H1 (cell line): ENCODE measurements at regions not wholly inside any gene's neighbourhood (a gene's known extent, or its start where the extent isn't known, plus 50 kb on each side); places are given as distances from the start of the nearest gene placed in this dataset.

Experiments
- CTCF ChIA-PET: fragments of 300-600 bp; sonication (Branson Sonifier 250); formaldehyde crosslinking; loops from one replicate; lab custom pipeline; 2021; ENCODE audit not compliant: partially characterized antibody; lab: Charles Lee
- POLR2A ChIA-PET: fragments of 300-600 bp; sonication (Branson Sonifier 250); formaldehyde crosslinking; loops from one replicate; lab custom pipeline; 2021; ENCODE audit warnings: inconsistent platforms; ENCODE audit not compliant: partially characterized antibody; lab: Charles Lee
- DNase-seq, 2 experiments: peaks; one replicate each; pipeline versions ENCODE4 v3.0.0 to v3.0.0-alpha.2; 2010 to 2022; ENCODE audit warnings: low spot score in 2 of 2, low read depth in 1 of 2, mixed read lengths in 1 of 2
- FAIRE-seq: peaks from 2 replicates; lab custom pipeline; 2011; peaks lifted over from hg19 to GRCh38; lab: Jason Lieb, UNC
- H2AFZ ChIP-seq: 2 replicates; pipeline ENCODE4 v1.8.1; 2012; ENCODE audit warnings: low read length, inconsistent platforms
- H2AK5ac ChIP-seq: 2 replicates; pipeline ENCODE4 v1.6.1; 2013; ENCODE audit warnings: low read depth, low read length
- H2BK120ac ChIP-seq: replicated peaks from 2 replicates; pipeline ENCODE3; 2013; ENCODE audit warnings: low read depth, low read length, inconsistent platforms
- H2BK12ac ChIP-seq: 2 replicates; pipeline ENCODE4 v1.6.1; 2013; ENCODE audit warnings: low read depth, low read length
- H2BK15ac ChIP-seq: 2 replicates; pipeline ENCODE4 v1.6.1; 2013; ENCODE audit warnings: low read length
- H2BK20ac ChIP-seq: 2 replicates; pipeline ENCODE4 v1.6.1; 2013; ENCODE audit warnings: low read length
- H2BK5ac ChIP-seq: 2 replicates; pipeline ENCODE4 v1.6.1; 2013; ENCODE audit warnings: low read depth, low read length
- H3K14ac ChIP-seq: 2 replicates; pipeline ENCODE4 v1.6.1; 2013; ENCODE audit warnings: inconsistent platforms; ENCODE audit not compliant: insufficient read length
- H3K18ac ChIP-seq: 2 replicates; pipeline ENCODE4 v1.6.1; 2013; ENCODE audit warnings: low read length; ENCODE audit errors: extremely low read depth
- H3K23ac ChIP-seq: 2 replicates; pipeline ENCODE4 v1.6.1; 2013; ENCODE audit warnings: inconsistent platforms; ENCODE audit not compliant: insufficient read length
- H3K23me2 ChIP-seq: 2 replicates; pipeline ENCODE4 v1.6.1; 2013; ENCODE audit warnings: low read depth, low read length
- H3K27ac ChIP-seq: 2 replicates; pipeline ENCODE4 v1.6.1; 2011; ENCODE audit warnings: low read depth, low read length, inconsistent platforms
- H3K27me3 ChIP-seq, 4 experiments: replicated peaks in 1 of 4; 1 replicate in 1 of 4; 2 replicates in 3 of 4; pipeline versions ENCODE4 v1.6.1 to v1.8.1; 2011 to 2013; ENCODE audit warnings: low read length in 3 of 4, mild to moderate bottlenecking in 3 of 4, inconsistent platforms in 2 of 4, mixed read lengths in 2 of 4, moderate library complexity in 1 of 4; ENCODE audit not compliant: control insufficient read depth in 3 of 4, insufficient read depth in 3 of 4; ENCODE audit errors: extremely low read depth in 1 of 4
- H3K36me3 ChIP-seq, 4 experiments: 2 replicates each; pipeline versions ENCODE4 v1.6.1 to v1.8.1; 2011 to 2013; ENCODE audit warnings: mild to moderate bottlenecking in 4 of 4, low read length in 3 of 4, moderate library complexity in 2 of 4, control low read depth in 1 of 4, inconsistent platforms in 1 of 4; ENCODE audit not compliant: insufficient read depth in 4 of 4, control insufficient read depth in 2 of 4
- H3K4ac ChIP-seq: replicated peaks from 2 replicates; pipeline ENCODE3; 2013; ENCODE audit warnings: low read length, low read depth, mixed read lengths, inconsistent platforms; ENCODE audit not compliant: insufficient read length
- H3K4me1 ChIP-seq, 4 experiments: replicated peaks in 1 of 4; 1 replicate in 1 of 4; 2 replicates in 3 of 4; pipeline versions ENCODE4 v1.6.1 to v1.8.1; 2011 to 2013; ENCODE audit warnings: low read length in 3 of 4, inconsistent platforms in 2 of 4, mixed read lengths in 1 of 4; ENCODE audit not compliant: insufficient read depth in 4 of 4, control insufficient read depth in 3 of 4
- H3K4me2 ChIP-seq, 2 experiments: 2 replicates each; pipeline versions ENCODE4 v1.6.1 to v1.8.1; 2011 to 2013; ENCODE audit warnings: low read depth in 2 of 2, low read length in 2 of 2, control low read depth in 1 of 2, inconsistent platforms in 1 of 2, mild to moderate bottlenecking in 1 of 2; ENCODE audit not compliant: insufficient read depth in 1 of 2
- H3K4me3 ChIP-seq, 4 experiments: fragments of 200-600, 300-600 bp in 1 of 4; sonication (generic), shearing (Covaris generic), sonication (Bioruptor Twin) in 1 of 4; 2 replicates each; pipeline versions ENCODE4 v1.5.1 to v1.8.1; 2011 to 2016; ENCODE audit warnings: low read length in 4 of 4, low read depth in 3 of 4, control low read depth in 2 of 4, inconsistent platforms in 2 of 4, mild to moderate bottlenecking in 2 of 4, mixed read lengths in 1 of 4, moderate library complexity in 1 of 4; ENCODE audit not compliant: insufficient read depth in 2 of 4; ENCODE audit errors: extremely low read depth in 1 of 4
- H3K56ac ChIP-seq: replicated peaks from 2 replicates; pipeline ENCODE3; 2013; ENCODE audit warnings: low read depth, mild to moderate bottlenecking, mixed read lengths, low read length, inconsistent platforms; ENCODE audit not compliant: insufficient read length
- H3K79me1 ChIP-seq: 2 replicates; pipeline ENCODE4 v1.6.1; 2013; ENCODE audit warnings: low read depth, low read length, control low read depth
- H3K79me2 ChIP-seq, 2 experiments: 2 replicates each; pipeline versions ENCODE4 v1.6.1 to v1.8.1; 2012 to 2013; ENCODE audit warnings: low read length in 2 of 2, mild to moderate bottlenecking in 2 of 2, inconsistent platforms in 1 of 2; ENCODE audit not compliant: insufficient read depth in 2 of 2, control insufficient read depth in 1 of 2
- H3K9ac ChIP-seq, 4 experiments: replicated peaks in 1 of 4; 1 replicate in 1 of 4; 2 replicates in 3 of 4; pipeline versions ENCODE4 v1.6.1 to v1.8.1; 2011 to 2013; ENCODE audit warnings: low read depth in 3 of 4, low read length in 3 of 4, control low read depth in 2 of 4, mild to moderate bottlenecking in 2 of 4, moderate library complexity in 2 of 4, inconsistent platforms in 1 of 4; ENCODE audit errors: extremely low read depth in 1 of 4
- H3K9me3 ChIP-seq, 2 experiments: 2 replicates each; pipeline versions ENCODE4 v1.6.1 to v1.8.1; 2012 to 2013; ENCODE audit warnings: mild to moderate bottlenecking in 2 of 2, moderate library complexity in 2 of 2, control low read depth in 1 of 2, inconsistent platforms in 1 of 2, low read depth in 1 of 2, low read length in 1 of 2, mixed read lengths in 1 of 2; ENCODE audit not compliant: insufficient read depth in 2 of 2
- H4K20me1 ChIP-seq, 2 experiments: replicated peaks in 1 of 2; 2 replicates each; pipeline versions ENCODE3 to v1.8.1; 2011 to 2013; ENCODE audit warnings: inconsistent platforms in 2 of 2, low read length in 2 of 2, mild to moderate bottlenecking in 1 of 2; ENCODE audit not compliant: insufficient read depth in 2 of 2, control insufficient read depth in 1 of 2
- H4K5ac ChIP-seq: 2 replicates; pipeline ENCODE4 v1.6.1; 2013; ENCODE audit warnings: low read length, low read depth, mixed read lengths, inconsistent platforms; ENCODE audit not compliant: insufficient read length
- H4K8ac ChIP-seq: 2 replicates; pipeline ENCODE4 v1.8.0; 2013; ENCODE audit warnings: mild to moderate bottlenecking, moderate library complexity, low read length, inconsistent platforms; ENCODE audit not compliant: insufficient read depth; ENCODE audit errors: extremely low read depth
- H4K91ac ChIP-seq: replicated peaks from 2 replicates; pipeline ENCODE3; 2013; ENCODE audit warnings: low read length, mixed read lengths, inconsistent platforms; ENCODE audit not compliant: insufficient read length
- RXRA ChIP-seq: IDR thresholded peaks from 2 replicates; pipeline ENCODE4 v1.6.1; 2011; ENCODE audit warnings: low read depth, mild to moderate bottlenecking, low read length, moderate library complexity; ENCODE audit not compliant: insufficient read depth
- WGBS, 2 experiments: shearing (Covaris generic) in 1 of 2; methylation state at CpG; one replicate each; pipeline versions ENCODE4 v1.1.6 to v1.1.7; 2013 to 2015; ENCODE audit warnings: low lambda C conversion rate in 2 of 2, mixed read lengths in 2 of 2, inconsistent platforms in 1 of 2, low coverage in 1 of 2, missing lambda C conversion rate in 1 of 2; ENCODE audit not compliant: insufficient replicate concordance in 2 of 2, insufficient coverage in 1 of 2, insufficient read length in 1 of 2; ENCODE audit errors: extremely low coverage in 1 of 2, missing lambda C conversion rate in 1 of 2; 5-methylcytosine and 5-hydroxymethylcytosine counted together

DNA sequence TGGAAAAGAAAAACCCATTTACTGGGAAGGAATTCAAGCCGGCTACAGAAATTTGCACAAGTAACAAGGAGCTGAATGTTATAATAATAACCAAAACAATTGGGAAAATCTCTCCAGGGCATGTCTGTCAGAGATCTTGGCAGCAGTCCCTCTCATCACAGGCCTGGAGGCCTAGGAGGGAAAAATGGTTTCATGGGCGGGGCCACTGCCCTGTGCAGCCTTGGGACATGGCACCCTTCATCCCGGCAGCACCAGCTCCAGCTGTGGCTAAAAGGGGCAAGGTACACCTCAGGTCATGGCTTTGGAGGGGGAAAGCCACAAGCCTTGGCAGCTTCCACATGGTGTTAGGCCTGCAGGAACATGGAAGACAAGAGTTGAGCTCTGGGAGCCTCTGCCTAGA, 513.1 kb upstream of the CNKSR2 start:
- Histone ChIP-seq H3K23me2 (no peaks in the 10 kb centered on the region), H2AFZ (no peak overlapping the region), H3K9ac (no peak overlapping the region), H2BK5ac (no peak overlapping the region), H3K4me3 (no peak overlapping the region), H3K4me2 (no peak overlapping the region), H3K56ac (no peak overlapping the region), H3K79me2 (no peaks in the 10 kb centered on the region), H4K91ac (no peak overlapping the region), H2BK15ac (no peak overlapping the region)
- no peak for DNase-seq
- CTCF ChIA-PET = no interaction called here
- WGBS, 2 experiments = 84% methylated on average over 2 of the region's 3 CpGs; no CpG with 5 or more reads in 1 of the 2 experiments
- POLR2A ChIA-PET = no interaction called here
- no peak for TF ChIP-seq RXRA
- TF ChIP-seq, all 59 proteins: peak for 0
- no peak overlapping the region for H3K4ac ChIP-seq
- no peak overlapping the region for H4K5ac ChIP-seq
- no peak overlapping the region for H2BK20ac ChIP-seq
- H2BK120ac ChIP-seq = no peak overlapping the region
- FAIRE-seq = no peak
- H3K18ac ChIP-seq = no peak overlapping the region
- no peak overlapping the region for H2BK12ac ChIP-seq
- H4K20me1 ChIP-seq = no peaks in the 10 kb centered on the region
- H3K36me3 ChIP-seq = no peaks in the 10 kb centered on the region
- H3K27me3 ChIP-seq = no peaks in the 10 kb centered on the region
- H3K9me3 ChIP-seq = peaks cover 7 to 13% of the 10 kb centered on the region in 2 experiments; a peak in 2 of 4 replicates
- no peak overlapping the region for H3K23ac ChIP-seq
- H2AK5ac ChIP-seq = no peak overlapping the region
- H3K79me1 ChIP-seq = no peaks in the 10 kb centered on the region
- H3K27ac ChIP-seq = no peak overlapping the region
- no peaks in the 10 kb centered on the region for H3K4me1 ChIP-seq
- H3K14ac ChIP-seq = no peak overlapping the region
- H4K8ac ChIP-seq = no peak overlapping the region
